ENCODE measurements at regions not wholly inside any gene's neighbourhood (a gene's known extent, or its start where the extent isn't known, plus 50 kb on each side); places are given as distances from the start of the nearest gene placed in this dataset.
A peak's percentile ranks its signal among the peaks of the same experiment; 100 is the strongest.

- H3K4me3 ChIP-seq (ENCODE audit: low read depth, low read length): no peak overlapping the region
Measured at GRCh38 chr6:23410439-23410838, 715.6 kb upstream of the NRSN1 start.

GRCh38 chr6:23412770-23413169 is 713.2 kb upstream of the NRSN1 start:
- H3K4me3 ChIP-seq (ENCODE audit: low read depth, low read length): no peak overlapping the region
- DNase-seq (ENCODE audit: low read depth): no peak

More at GRCh38 chr6:23410439-23410838, 715.6 kb upstream of the NRSN1 start:
- no peak for DNase-seq (ENCODE audit: low read depth)

DNA sequence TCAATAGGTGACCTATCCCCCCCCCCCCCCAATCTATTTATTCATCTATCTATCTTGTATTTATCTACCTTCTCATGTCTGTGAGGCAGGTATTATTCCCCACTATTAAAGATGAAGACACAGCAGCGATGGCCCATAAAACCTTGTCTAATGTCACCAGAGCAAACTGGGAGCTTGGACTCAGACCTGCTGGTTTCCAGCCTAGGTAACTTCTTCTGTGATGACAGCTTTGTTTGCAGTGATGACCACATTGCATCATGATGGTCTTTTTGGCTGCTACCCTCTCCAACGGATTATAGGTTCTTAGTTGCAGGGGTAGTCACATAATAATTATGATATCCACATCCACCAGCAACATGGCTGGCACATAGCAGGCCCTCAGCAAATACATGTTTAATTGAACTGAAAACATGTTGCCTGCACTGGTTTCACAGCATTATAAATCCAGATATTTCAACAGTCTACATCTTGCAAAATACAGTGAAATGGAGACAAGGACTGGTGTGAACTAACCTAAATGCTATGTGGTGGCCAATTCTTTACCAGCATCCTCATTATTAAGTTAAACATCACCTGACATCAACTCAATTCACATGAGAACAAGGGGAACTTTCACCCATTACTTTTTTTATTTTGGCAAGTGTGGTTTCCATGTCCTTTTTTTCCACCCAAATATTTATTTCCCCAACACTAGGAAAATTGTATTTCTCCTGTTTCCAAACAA is 712.5 kb upstream of the NRSN1 start:
- H3K4me3 ChIP-seq (ENCODE audit: low read depth, low read length): no peak overlapping the region
- peak; percentile 31 for DNase-seq (ENCODE audit: low read depth)

- DNase-seq (ENCODE audit: low read depth): peak; percentile 67
Measured at GRCh38 chr6:23414051-23414445, 712.0 kb upstream of the NRSN1 start.

GRCh38 chr6:23414922-23415321 is 711.1 kb upstream of the NRSN1 start:
- H3K4me3 ChIP-seq (ENCODE audit: low read depth, low read length): no peak overlapping the region
- no peak for DNase-seq (ENCODE audit: low read depth)

More at GRCh38 chr6:23414051-23414445, 712.0 kb upstream of the NRSN1 start:
- H3K4me3 ChIP-seq (ENCODE audit: low read depth, low read length): no peak overlapping the region

- no peak for DNase-seq (ENCODE audit: low read depth)
Measured at GRCh38 chr6:23415819-23416427, 710.1 kb upstream of the NRSN1 start.

DNA sequence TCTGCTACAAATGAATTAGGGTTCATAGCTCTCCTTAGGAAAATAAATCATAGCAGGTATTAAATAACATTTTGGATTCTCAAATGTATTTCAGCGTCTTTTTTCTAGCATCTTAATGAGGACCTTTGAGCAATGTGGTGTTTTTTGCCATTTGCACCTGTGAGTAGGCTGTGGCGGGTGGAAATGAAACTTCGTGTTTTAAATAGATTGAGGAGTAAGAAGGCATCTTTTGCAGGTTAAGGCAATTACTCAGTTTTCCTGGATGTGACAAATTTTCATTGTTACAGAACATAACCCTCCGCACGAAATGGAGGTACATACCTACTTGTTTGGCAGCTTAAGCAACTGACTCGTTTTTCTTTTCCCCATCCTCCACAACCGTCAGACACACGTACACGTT is 708.9 kb upstream of the NRSN1 start:
- DNase-seq (ENCODE audit: low read depth): no peak
- no peak overlapping the region for H3K4me3 ChIP-seq (ENCODE audit: low read depth, low read length)

More at GRCh38 chr6:23415819-23416427, 710.1 kb upstream of the NRSN1 start:
- no peak overlapping the region for H3K4me3 ChIP-seq (ENCODE audit: low read depth, low read length)

DNA sequence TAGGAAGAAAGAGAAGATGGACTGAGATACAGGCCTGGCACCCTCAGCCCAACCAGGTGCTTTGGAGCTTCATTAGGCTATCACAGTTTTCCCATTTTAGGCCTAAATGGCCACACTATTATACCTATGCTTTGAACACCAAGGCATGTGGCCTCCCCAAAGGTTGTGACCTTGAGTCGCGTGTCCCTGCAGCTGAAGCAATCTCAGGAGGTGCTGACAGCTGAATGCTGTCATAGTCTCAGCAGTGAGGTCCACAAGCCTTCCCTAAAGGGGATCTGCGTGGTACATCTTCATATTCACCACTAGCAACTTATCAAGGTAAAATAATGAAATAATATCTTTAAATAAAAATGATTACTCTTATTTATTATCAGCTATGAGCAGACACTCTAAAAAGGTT is 707.9 kb upstream of the NRSN1 start:
- no peak for DNase-seq (ENCODE audit: low read depth)
- H3K4me3 ChIP-seq (ENCODE audit: low read depth, low read length): no peak overlapping the region

DNA sequence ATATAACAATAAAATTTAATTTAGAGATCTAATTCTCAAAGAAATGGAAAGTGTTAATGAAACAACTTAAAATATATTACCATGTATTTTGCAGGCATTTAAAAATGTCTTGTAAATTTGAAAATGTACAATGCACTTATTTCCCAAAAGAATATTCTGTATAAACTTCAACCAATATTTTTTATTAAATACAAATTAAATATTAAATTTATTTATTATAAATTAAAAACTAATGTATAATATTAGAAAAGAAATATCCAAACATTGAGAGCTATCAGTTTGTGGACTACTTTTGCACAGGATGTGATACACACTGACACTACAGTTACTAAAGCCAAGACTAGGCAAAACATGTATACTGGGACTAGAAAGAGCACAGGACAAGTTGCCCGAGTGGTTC is 707.0 kb upstream of the NRSN1 start:
- no peak for DNase-seq (ENCODE audit: low read depth)
- H3K4me3 ChIP-seq (ENCODE audit: low read depth, low read length): no peak overlapping the region

DNA sequence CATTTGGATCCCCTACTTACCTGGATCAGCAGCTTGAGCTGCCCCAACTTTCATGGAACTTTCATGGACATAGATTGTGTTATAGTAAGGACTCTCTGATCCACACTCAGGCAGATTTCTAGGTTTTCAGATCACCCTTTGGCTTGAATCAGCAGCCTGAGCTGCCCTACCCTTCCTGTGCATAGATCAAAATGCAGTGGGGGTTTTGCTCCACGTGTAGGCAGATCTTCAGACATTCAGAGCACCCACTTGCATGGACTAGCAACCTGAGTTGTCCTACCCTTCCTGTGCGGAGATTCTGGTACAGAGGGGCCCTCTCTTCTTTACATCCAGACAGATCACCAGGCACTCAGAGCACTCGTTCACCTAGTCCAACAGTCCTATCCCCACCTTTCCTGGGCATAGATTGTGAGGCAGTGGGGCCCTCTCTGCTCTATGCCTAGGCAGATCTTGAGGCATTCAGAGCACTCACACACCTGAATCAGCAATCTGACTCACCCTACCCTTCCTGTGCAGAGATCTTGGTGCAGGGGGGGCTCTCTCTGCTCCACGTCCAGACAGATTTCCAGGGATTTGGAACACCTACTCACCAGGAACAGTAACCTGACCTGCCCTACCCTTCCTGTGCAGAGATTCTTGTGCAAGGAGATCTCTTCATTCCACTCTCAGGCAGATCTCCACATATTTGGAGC is 705.2 kb upstream of the NRSN1 start:
- H3K4me3 ChIP-seq (ENCODE audit: low read depth, low read length): no peak overlapping the region
- no peak for DNase-seq (ENCODE audit: low read depth)

DNA sequence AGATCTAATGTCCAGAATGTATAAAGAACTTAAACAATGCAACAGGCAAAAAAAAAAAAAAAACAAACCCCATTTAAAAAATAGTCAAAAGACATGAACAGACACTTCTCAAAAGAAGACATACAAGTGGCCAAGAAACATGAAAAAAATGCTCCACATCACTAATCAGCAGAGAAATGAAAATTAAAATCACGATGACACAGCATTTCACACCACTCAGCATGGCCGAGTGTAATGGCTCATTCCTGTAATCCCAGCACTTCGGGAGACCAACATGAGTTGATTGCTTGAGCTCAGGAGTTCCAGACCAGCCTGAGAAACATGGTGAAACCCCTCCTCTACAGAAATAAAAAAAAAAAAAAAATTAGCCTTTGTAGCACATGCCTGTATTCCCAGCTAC is 701.4 kb upstream of the NRSN1 start:
- DNase-seq (ENCODE audit: low read depth): no peak
- H3K4me3 ChIP-seq (ENCODE audit: low read depth, low read length): no peak overlapping the region

DNA sequence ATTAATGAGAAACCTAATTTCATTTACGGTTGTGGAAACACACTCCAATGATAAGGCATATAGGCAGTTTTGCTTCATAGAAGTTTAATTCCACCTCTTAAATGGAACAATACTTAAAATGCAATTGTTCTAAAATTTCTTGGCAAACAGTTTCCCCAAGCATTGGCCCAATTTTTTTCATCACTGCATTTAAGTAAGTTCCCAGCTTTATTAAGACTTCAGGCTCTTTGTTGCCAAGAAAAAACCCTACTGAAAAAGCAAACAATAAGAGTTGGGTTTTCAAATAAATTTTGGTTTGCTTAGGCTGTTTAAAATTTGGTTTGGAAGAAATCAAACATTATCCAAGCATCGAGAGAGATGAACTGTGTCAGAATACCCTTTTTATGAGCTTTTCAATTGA is 690.9 kb upstream of the NRSN1 start:
- no peak for DNase-seq (ENCODE audit: low read depth)
- no peak overlapping the region for H3K4me3 ChIP-seq (ENCODE audit: low read depth, low read length)

DNA sequence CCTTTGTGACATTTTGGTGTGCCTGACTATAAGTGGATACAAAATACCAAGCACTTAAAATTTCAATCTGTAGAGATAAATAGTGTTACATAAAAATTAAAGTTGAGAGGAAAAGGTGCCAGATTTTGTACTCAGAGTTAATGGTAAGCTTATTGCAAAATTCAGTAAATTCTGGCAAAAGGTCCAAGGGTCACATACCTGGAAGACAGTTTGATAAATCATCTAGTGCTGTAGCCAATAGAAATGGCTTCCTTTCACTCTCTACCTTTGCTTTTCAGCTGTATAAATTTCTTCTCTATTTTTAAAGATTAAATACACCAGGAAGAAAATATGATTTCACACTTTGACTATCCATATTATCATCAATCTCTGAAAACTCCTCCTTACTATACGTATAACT is 690.2 kb upstream of the NRSN1 start:
- DNase-seq (ENCODE audit: low read depth): no peak
- H3K4me3 ChIP-seq (ENCODE audit: low read depth, low read length): no peak overlapping the region

DNA sequence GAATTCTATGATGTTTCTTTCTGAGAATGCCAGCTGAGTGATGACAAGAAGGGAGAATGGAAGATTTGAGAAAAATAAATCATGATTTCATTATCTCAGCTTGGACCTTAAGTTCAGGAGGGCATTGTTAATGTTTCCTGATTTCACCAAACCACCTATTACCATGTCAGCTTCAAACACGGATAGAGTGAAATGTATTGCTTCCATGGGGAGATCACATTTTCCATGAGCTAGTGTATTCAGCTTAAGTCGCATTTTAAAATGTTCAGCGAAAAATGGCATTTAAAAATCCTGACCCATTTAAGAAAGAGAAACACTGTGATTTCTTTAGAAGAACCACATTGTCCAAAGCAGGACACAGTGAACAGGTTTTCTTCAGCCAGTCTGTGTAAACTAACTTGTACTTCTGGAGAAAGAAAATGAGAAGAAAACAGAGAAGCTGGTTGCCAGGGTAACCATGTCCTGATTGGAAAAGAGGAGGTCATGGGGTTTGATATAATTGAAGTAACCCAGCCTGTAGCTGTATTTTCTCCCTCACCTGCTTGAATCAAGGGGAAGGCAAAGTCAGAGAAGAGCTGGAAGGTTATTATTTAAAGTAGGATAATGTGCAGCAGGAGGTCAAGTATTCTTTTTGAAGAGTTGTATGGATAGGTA is 684.1 kb upstream of the NRSN1 start:
- DNase-seq (ENCODE audit: low read depth): no peak
- no peak overlapping the region for H3K4me3 ChIP-seq (ENCODE audit: low read depth, low read length)

DNA sequence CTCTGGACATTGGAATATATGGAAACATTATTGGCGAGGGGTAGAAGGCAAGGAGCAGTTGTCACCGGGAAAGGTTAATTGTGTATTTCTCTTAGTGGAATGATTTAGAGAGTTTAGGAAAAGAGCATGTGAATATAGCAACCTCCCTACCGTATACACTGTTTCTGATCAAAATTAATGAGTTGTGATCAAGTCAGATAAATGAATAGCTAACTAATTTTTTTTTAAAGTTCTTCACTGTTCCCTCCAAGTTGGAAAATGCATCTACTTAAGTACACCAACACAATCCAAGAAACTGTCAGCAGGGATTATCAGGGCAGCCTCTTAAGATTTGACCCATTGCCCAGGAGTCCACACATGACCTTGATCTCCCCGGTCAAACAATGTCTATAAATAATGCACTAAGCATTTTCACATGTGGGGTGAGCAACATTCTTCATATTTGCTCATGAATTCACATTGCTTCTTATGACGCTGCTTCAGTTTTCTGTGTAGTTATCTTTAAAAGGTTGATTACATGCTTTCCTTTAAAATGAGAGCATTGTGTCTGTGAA is 680.8 kb upstream of the NRSN1 start:
- H3K4me3 ChIP-seq (ENCODE audit: low read depth, low read length): no peak overlapping the region
- peak; percentile 28 for DNase-seq (ENCODE audit: low read depth)

GRCh38 chr6:23446469-23446967 is 679.5 kb upstream of the NRSN1 start:
- peak; percentile 25 for DNase-seq (ENCODE audit: low read depth)
- no peak overlapping the region for H3K4me3 ChIP-seq (ENCODE audit: low read depth, low read length)

DNA sequence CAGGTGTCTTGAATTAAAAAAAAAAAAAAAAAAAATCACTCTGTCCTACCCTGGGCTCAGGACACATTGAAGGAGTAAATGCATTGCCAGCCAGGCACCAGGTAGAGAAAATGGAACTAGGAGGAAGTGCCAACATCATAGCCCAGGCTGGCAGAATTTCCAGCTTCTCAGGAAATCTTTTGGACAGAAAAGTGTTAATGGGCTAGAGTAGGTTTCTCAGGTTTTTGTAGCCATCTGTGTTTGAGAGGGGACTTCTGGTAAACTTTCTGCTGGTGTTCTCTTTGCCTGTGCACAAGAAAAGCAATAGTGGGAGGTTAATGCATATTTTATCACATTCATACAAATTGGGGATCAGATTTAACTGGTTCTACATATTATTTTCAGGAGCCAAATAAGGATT is 678.3 kb upstream of the NRSN1 start:
- DNase-seq (ENCODE audit: low read depth): no peak
- H3K4me3 ChIP-seq (ENCODE audit: low read depth, low read length): no peak overlapping the region

DNA sequence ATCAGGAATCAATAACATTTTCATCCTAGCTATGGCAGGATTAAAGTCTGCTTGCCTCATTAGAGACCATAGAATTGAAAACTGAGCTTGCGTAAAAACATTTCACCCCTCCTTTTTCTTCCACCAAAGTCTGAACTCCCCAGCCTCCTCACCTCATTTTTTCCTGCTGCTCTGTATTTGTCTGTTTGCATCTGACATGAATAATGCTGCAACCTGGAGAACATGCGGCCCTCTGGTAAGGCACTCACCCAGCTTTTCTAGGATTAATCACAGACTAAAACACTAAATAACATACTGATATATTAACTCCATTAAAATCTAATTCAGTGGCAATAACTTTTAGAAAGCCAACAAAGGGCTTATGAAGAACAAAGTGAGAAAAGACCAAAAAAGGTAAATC is 677.7 kb upstream of the NRSN1 start:
- no peak overlapping the region for H3K4me3 ChIP-seq (ENCODE audit: low read depth, low read length)
- DNase-seq (ENCODE audit: low read depth): no peak

- H3K4me3 ChIP-seq (ENCODE audit: low read depth, low read length): no peak overlapping the region
- DNase-seq (ENCODE audit: low read depth): no peak
Measured at GRCh38 chr6:23454080-23454976, 671.7 kb upstream of the NRSN1 start.
